Chondrocyte (in vitro differentiated cells): ENCODE measurements at regions not wholly inside any gene's neighbourhood (a gene's known extent, or its start where the extent isn't known, plus 50 kb on each side); places are given as distances from the start of the nearest gene placed in this dataset.

Experiments
- DNase-seq: peaks from one replicate; pipeline ENCODE4 v3.0.0; 2021; ENCODE audit warnings: mixed read lengths, low spot score
- H3K27ac Mint-ChIP-seq: one replicate; pipeline ENCODE4 v1.8.0; 2021; ENCODE audit warnings: mild to moderate bottlenecking, moderate library complexity, mixed read lengths; ENCODE audit not compliant: unreplicated experiment
- H3K27me3 Mint-ChIP-seq: 2 replicates; pipeline ENCODE4 v1.8.0; 2021; ENCODE audit warnings: low read depth, mixed read lengths
- H3K36me3 Mint-ChIP-seq: 2 replicates; pipeline ENCODE4 v1.8.0; 2021; ENCODE audit warnings: low read depth, mixed read lengths
- H3K4me1 Mint-ChIP-seq: 2 replicates; pipeline ENCODE4 v1.8.0; 2021; ENCODE audit warnings: low read depth, mild to moderate bottlenecking, mixed read lengths
- H3K4me3 Mint-ChIP-seq: one replicate; pipeline ENCODE4 v1.8.0; 2021; ENCODE audit warnings: mild to moderate bottlenecking, moderate library complexity, mixed read lengths; ENCODE audit not compliant: unreplicated experiment
- H3K9me3 Mint-ChIP-seq: 2 replicates; pipeline ENCODE4 v1.8.0; 2021; ENCODE audit warnings: low read depth, mixed read lengths
- TF ChIP-seq, protein P1 (sequence below): fragments of 200-600 bp; sonication (generic); IDR thresholded peaks from 2 replicates; pipeline ENCODE4 v1.5.0; 2021; ENCODE audit warnings: antibody characterized with exemption, mild to moderate bottlenecking, moderate library complexity

DNA sequence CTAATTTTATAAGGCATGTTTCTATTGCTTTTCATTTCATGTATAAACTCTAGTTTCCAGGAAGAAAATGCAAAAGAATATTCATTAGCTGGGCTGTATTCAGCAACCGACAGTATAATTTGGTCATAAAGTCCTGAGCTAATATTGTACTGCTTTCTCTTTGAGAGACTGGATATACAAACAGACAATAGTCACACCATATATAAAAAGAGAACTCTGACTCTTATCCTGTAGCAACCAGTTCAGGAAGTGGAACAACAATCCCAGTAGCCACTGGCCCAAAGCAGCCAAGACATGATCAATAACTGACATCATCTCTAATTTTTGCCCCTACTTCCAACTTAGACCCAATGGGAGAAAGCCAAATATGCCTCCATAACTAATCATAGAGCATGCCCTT is 160.8 kb downstream of the FSIP2 start:
- no peak overlapping the region for H3K4me3 Mint-ChIP-seq
- H3K9me3 Mint-ChIP-seq: no peaks in the 10 kb centered on the region
- peaks cover 3% of the 10 kb centered on the region for H3K4me1 Mint-ChIP-seq
- no peak overlapping the region for H3K27ac Mint-ChIP-seq
- H3K36me3 Mint-ChIP-seq: no peaks in the 10 kb centered on the region
- DNase-seq: no peak
- TF ChIP-seq, protein P1, sequence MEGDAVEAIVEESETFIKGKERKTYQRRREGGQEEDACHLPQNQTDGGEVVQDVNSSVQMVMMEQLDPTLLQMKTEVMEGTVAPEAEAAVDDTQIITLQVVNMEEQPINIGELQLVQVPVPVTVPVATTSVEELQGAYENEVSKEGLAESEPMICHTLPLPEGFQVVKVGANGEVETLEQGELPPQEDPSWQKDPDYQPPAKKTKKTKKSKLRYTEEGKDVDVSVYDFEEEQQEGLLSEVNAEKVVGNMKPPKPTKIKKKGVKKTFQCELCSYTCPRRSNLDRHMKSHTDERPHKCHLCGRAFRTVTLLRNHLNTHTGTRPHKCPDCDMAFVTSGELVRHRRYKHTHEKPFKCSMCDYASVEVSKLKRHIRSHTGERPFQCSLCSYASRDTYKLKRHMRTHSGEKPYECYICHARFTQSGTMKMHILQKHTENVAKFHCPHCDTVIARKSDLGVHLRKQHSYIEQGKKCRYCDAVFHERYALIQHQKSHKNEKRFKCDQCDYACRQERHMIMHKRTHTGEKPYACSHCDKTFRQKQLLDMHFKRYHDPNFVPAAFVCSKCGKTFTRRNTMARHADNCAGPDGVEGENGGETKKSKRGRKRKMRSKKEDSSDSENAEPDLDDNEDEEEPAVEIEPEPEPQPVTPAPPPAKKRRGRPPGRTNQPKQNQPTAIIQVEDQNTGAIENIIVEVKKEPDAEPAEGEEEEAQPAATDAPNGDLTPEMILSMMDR: no peak
- H3K27me3 Mint-ChIP-seq: no peaks in the 10 kb centered on the region

DNA sequence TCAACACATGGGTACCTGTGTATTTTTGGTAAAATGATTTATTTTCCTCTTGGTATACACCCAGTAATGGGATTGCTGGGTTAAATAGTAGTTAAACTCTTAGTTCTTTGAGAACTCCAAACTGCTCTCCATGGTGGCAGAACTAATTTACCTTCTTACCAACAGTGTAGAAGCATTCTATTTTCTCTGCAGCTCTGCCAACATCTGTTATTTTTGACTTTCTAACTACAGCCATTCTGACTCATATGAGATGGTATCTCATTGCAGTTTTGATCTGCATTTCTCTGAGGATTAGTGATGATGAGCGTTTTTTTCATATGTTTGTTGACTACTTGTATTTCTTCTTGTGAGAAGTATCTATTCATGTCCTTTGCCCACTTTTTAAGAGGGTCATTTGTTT is 180.6 kb downstream of the FSIP2 start:
- Mint-ChIP-seq H3K4me3 (no peak overlapping the region), H3K4me1 (peaks cover 5% of the 10 kb centered on the region), H3K27me3 (no peaks in the 10 kb centered on the region), H3K36me3 (no peaks in the 10 kb centered on the region), H3K27ac (no peak overlapping the region), H3K9me3 (no peaks in the 10 kb centered on the region)
- no peak for DNase-seq
- TF ChIP-seq, protein P1: no peak

DNA sequence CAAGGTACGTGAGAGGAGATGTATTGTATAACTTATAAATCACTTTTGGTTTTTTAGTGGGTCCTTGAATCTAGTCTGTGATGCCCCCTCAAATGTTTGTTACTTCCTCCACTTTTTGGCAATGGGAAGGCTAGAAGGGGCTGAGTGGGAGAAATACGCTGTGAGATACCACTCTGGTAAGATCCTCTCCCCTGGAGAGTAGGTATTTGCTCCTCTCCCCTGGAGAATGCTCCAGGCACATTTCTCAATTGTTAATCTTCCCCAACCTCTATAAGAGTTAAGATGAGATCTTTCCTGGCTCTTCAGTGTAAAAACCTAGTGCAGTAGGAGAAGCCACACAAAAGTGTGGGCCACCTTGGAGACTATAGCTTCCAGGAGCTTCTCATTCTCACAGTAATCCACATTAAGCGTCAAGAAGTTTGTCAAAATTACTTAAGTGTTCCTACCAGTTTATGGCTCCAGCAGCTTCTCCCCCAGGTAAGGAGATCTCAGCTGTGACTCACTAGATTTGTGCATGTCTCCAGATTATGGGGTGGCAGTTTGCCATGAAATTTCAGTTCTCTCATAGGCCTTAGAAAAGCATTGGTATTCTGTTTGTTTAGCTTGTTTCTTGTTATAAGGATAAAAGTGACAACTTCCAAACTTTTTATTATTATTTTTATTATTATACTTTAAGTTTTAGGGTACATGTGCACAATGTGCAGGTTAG is 182.6 kb downstream of the FSIP2 start:
- TF ChIP-seq, protein P1: no peak
- Mint-ChIP-seq H3K9me3 (no peaks in the 10 kb centered on the region), H3K27ac (no peak overlapping the region), H3K27me3 (no peaks in the 10 kb centered on the region), H3K4me3 (no peak overlapping the region), H3K4me1 (peaks cover 5% of the 10 kb centered on the region), H3K36me3 (no peaks in the 10 kb centered on the region)
- no peak for DNase-seq

DNA sequence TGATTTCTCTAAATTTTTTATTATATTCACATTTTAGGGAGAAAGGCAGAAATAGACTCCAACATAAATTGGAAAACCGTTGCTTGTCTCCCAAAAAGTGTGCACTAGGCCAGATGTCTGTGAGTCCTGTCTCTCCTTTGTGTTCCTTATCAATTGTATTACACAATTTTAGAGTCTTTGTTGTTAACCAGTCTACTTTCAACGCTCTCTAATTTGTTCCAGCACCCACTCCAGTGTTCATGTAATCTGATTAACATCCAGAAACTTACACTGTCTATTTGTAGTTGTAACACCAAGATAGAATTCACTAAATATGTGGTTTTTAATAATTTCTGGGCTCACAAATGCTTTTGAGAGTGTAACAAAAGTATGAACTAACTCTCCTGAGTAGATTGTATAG is 195.6 kb downstream of the FSIP2 start:
- no peaks in the 10 kb centered on the region for H3K27me3 Mint-ChIP-seq
- H3K4me3 Mint-ChIP-seq: no peak overlapping the region
- H3K36me3 Mint-ChIP-seq: no peaks in the 10 kb centered on the region
- no peak overlapping the region for H3K27ac Mint-ChIP-seq
- DNase-seq: no peak
- TF ChIP-seq, protein P1: no peak
- no peaks in the 10 kb centered on the region for H3K9me3 Mint-ChIP-seq
- H3K4me1 Mint-ChIP-seq: no peaks in the 10 kb centered on the region

DNA sequence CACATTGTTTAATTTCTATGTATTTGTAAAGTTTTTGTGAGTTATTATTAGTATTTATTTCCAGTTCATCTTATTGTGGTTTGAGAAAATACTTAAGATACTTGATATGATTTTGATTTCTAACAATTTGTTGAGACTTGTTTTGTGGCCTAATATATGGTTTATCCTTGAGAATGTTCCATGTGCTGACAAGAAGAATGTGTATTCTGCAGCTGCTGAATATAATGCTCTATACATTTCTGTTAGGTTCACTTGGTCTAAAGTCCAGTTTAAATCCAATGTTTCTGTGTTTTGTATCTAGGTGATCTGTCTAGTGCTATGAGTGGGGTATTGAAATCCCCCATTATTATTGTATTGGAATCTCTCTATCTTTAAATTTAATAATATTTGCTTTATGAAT is 201.3 kb downstream of the FSIP2 start:
- Mint-ChIP-seq H3K4me1 (no peaks in the 10 kb centered on the region), H3K4me3 (no peak overlapping the region), H3K9me3 (peaks cover 25% of the 10 kb centered on the region), H3K36me3 (peaks cover 7% of the 10 kb centered on the region), H3K27me3 (no peaks in the 10 kb centered on the region), H3K27ac (no peak overlapping the region)
- TF ChIP-seq, protein P1: no peak
- DNase-seq: no peak
